Liver (tissue), 8 donors: ENCODE measurements at regions not wholly inside any gene's neighbourhood (a gene's known extent, or its start where the extent isn't known, plus 50 kb on each side); places are given as distances from the start of the nearest gene placed in this dataset.

ENCODE experiments used
- DNase-seq: peaks from one replicate; pipeline ENCODE4 v3.0.0-alpha.2; 2017; ENCODE audit warnings: low spot score
- H3K27ac ChIP-seq, 2 donors: one replicate each; pipeline ENCODE4 v1.7.0; 2013; ENCODE audit warnings: inconsistent platforms in 2 of 2, low read length in 2 of 2, control low read depth in 1 of 2, low read depth in 1 of 2, mild to moderate bottlenecking in 1 of 2
- H3K27me3 ChIP-seq, 4 donors: one replicate each; pipeline versions ENCODE4 v1.6.1 to v1.7.0; 2013; ENCODE audit warnings: low read length in 3 of 4, inconsistent platforms in 1 of 4, mild to moderate bottlenecking in 1 of 4, moderate library complexity in 1 of 4; ENCODE audit not compliant: control insufficient read depth in 4 of 4, insufficient read depth in 4 of 4
- H3K36me3 ChIP-seq, 4 donors: one replicate each; pipeline versions ENCODE4 v1.6.1 to v1.7.0; 2013; ENCODE audit warnings: low read length in 3 of 4, mild to moderate bottlenecking in 3 of 4, low read depth in 1 of 4, moderate library complexity in 1 of 4; ENCODE audit not compliant: control insufficient read depth in 4 of 4, insufficient read depth in 3 of 4
- H3K4me1 ChIP-seq, 4 donors: one replicate each; pipeline versions ENCODE4 v1.6.1 to v1.7.0; 2013; ENCODE audit warnings: low read length in 3 of 4, mild to moderate bottlenecking in 3 of 4, moderate library complexity in 1 of 4; ENCODE audit not compliant: control insufficient read depth in 4 of 4, insufficient read depth in 4 of 4
- H3K4me3 ChIP-seq, 3 donors: one replicate each; pipeline versions ENCODE4 v1.6.1 to v1.7.0; 2013; ENCODE audit warnings: low read length in 3 of 3, control low read depth in 1 of 3, low read depth in 1 of 3, mild to moderate bottlenecking in 1 of 3
- H3K9ac ChIP-seq, 2 donors: one replicate each; pipeline ENCODE4 v1.7.0; 2013; ENCODE audit warnings: low read length in 2 of 2, mild to moderate bottlenecking in 2 of 2, moderate library complexity in 2 of 2, control low read depth in 1 of 2, low read depth in 1 of 2
- H3K9me3 ChIP-seq, 4 donors: one replicate each; pipeline versions ENCODE4 v1.6.1 to v1.7.0; 2013; ENCODE audit warnings: low read length in 3 of 4; ENCODE audit not compliant: control insufficient read depth in 4 of 4
- ATF3 ChIP-seq: IDR thresholded peaks from 2 replicates; pipeline ENCODE4 v1.6.1; 2016; ENCODE audit warnings: antibody characterized with exemption
- EGR1 ChIP-seq, 2 donors: IDR thresholded peaks; 2 replicates each; pipeline ENCODE4 v1.6.1; 2016 to 2018; ENCODE audit warnings: antibody characterized with exemption in 2 of 2, low read depth in 2 of 2
- FOXA1 ChIP-seq: IDR thresholded peaks from 2 replicates; pipeline ENCODE4 v1.6.1; 2016; ENCODE audit warnings: antibody characterized with exemption
- FOXA2 ChIP-seq: IDR thresholded peaks from 2 replicates; pipeline ENCODE4 v1.6.1; 2016; ENCODE audit warnings: antibody characterized with exemption
- GABPA ChIP-seq, 2 donors: IDR thresholded peaks in 1 of 2; conservative IDR thresholded peaks in 1 of 2; 2 replicates each; pipeline ENCODE4 v1.6.1; 2016; ENCODE audit warnings: antibody characterized with exemption in 2 of 2, mild to moderate bottlenecking in 1 of 2, moderate library complexity in 1 of 2
- JUND ChIP-seq, 2 donors: IDR thresholded peaks; 2 replicates each; pipeline ENCODE4 v1.6.1; 2016; ENCODE audit warnings: antibody characterized with exemption in 2 of 2
- NR2F2 ChIP-seq: IDR thresholded peaks from 2 replicates; pipeline ENCODE4 v1.6.1; 2016; ENCODE audit warnings: antibody characterized with exemption
- RAD21 ChIP-seq, 2 donors: IDR thresholded peaks; 2 replicates each; pipeline ENCODE4 v1.6.1; 2016; ENCODE audit warnings: antibody characterized with exemption in 2 of 2, mild to moderate bottlenecking in 2 of 2
- RXRA ChIP-seq, 2 donors: IDR thresholded peaks; 2 replicates each; pipeline ENCODE4 v1.6.1; 2017 to 2018; ENCODE audit warnings: antibody characterized with exemption in 2 of 2, mild to moderate bottlenecking in 1 of 2
- TAF1 ChIP-seq: conservative IDR thresholded peaks from 2 replicates; pipeline ENCODE4 v1.6.1; 2016; ENCODE audit warnings: antibody characterized with exemption, mild to moderate bottlenecking
- YY1 ChIP-seq: IDR thresholded peaks from 2 replicates; pipeline ENCODE4 v1.6.1; 2016; ENCODE audit warnings: antibody characterized with exemption, mild to moderate bottlenecking
- WGBS: extraction: QIAGEN DNeasy Blood & Tissue Kit; methylation state at CpG from one replicate; pipeline ENCODE4 v1.1.7; 2013; 5-methylcytosine and 5-hydroxymethylcytosine counted together
- TF ChIP-seq, protein P1 (sequence below): IDR thresholded peaks from 2 replicates; pipeline ENCODE4 v1.6.1; 2016; ENCODE audit warnings: antibody characterized with exemption
- TF ChIP-seq, protein P2 (sequence below): IDR thresholded peaks from 2 replicates; pipeline ENCODE4 v1.6.1; 2016; ENCODE audit warnings: antibody characterized with exemption, mild to moderate bottlenecking
- TF ChIP-seq, protein P3 (sequence below): fragments of 150-350 bp; IDR thresholded peaks from 2 replicates; pipeline ENCODE4 v1.5.1; 2017; ENCODE audit warnings: improper control_type of control experiment, low read depth, low read length; ENCODE audit not compliant: missing input control
- donor health status: healthy.
- donor health status: healthy.
- donor health status: healthy.
- donor health status: healthy.
- donor health status: healthy.

DNA sequence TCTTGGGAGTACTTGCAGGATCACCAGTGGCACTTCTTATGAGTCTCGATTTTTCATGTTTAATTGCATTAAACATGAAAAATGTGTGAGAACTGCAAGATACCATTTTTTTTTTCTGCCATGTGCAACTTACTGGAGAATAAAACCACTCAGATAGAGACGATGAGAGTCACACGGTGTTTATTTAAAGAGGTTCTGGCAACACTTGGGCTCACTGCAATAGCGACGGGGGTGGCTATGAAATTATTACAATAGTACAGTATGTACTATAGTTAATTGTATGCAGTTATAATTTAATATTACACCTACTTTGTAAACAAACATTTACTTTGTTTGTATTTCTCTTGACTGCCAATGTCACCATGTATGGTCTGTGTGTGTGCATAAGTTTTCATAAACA, 479.8 kb downstream of the NUP35 start:
- 74% methylated on average over 5 of the region's 5 CpGs for WGBS
- Histone ChIP-seq H3K9me3 (no peaks in the 10 kb centered on the region), H3K27ac (no peak overlapping the region), H3K27me3 (no peaks in the 10 kb centered on the region), H3K4me3 (no peak overlapping the region), H3K9ac (no peak overlapping the region), H3K4me1 (no peaks in the 10 kb centered on the region), H3K36me3 (no peaks in the 10 kb centered on the region)
- DNase-seq = no peak
- no peak for TF ChIP-seq TAF1
- TF ChIP-seq ATF3 = no peak
- TF ChIP-seq FOXA1 = no peak
- no peak for TF ChIP-seq JUND (IDR thresholded peaks at IDR 0.05)
- TF ChIP-seq, protein P1, sequence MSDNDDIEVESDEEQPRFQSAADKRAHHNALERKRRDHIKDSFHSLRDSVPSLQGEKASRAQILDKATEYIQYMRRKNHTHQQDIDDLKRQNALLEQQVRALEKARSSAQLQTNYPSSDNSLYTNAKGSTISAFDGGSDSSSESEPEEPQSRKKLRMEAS = no peak
- no peak for TF ChIP-seq GABPA (IDR thresholded peaks at IDR 0.05 in 1 of 2, conservative IDR thresholded peaks at IDR 0.05 in 1 of 2)
- TF ChIP-seq FOXA2 = no peak
- TF ChIP-seq NR2F2 = no peak
- TF ChIP-seq RAD21 (IDR thresholded peaks at IDR 0.05) = no peak
- TF ChIP-seq, protein P2, sequence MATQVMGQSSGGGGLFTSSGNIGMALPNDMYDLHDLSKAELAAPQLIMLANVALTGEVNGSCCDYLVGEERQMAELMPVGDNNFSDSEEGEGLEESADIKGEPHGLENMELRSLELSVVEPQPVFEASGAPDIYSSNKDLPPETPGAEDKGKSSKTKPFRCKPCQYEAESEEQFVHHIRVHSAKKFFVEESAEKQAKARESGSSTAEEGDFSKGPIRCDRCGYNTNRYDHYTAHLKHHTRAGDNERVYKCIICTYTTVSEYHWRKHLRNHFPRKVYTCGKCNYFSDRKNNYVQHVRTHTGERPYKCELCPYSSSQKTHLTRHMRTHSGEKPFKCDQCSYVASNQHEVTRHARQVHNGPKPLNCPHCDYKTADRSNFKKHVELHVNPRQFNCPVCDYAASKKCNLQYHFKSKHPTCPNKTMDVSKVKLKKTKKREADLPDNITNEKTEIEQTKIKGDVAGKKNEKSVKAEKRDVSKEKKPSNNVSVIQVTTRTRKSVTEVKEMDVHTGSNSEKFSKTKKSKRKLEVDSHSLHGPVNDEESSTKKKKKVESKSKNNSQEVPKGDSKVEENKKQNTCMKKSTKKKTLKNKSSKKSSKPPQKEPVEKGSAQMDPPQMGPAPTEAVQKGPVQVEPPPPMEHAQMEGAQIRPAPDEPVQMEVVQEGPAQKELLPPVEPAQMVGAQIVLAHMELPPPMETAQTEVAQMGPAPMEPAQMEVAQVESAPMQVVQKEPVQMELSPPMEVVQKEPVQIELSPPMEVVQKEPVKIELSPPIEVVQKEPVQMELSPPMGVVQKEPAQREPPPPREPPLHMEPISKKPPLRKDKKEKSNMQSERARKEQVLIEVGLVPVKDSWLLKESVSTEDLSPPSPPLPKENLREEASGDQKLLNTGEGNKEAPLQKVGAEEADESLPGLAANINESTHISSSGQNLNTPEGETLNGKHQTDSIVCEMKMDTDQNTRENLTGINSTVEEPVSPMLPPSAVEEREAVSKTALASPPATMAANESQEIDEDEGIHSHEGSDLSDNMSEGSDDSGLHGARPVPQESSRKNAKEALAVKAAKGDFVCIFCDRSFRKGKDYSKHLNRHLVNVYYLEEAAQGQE = no peak
- TF ChIP-seq RXRA (IDR thresholded peaks at IDR 0.05) = no peak

GRCh38 chr2:183605440-183605839, 481.2 kb downstream of the NUP35 start:
- no peak overlapping the region for H3K27ac ChIP-seq
- H3K27me3 ChIP-seq = no peaks in the 10 kb centered on the region
- H3K4me3 ChIP-seq = no peak overlapping the region
- H3K4me1 ChIP-seq = no peaks in the 10 kb centered on the region
- H3K36me3 ChIP-seq = no peaks in the 10 kb centered on the region
- WGBS = 59% methylated on average over 3 of the region's 3 CpGs
- TF ChIP-seq, protein P3, sequence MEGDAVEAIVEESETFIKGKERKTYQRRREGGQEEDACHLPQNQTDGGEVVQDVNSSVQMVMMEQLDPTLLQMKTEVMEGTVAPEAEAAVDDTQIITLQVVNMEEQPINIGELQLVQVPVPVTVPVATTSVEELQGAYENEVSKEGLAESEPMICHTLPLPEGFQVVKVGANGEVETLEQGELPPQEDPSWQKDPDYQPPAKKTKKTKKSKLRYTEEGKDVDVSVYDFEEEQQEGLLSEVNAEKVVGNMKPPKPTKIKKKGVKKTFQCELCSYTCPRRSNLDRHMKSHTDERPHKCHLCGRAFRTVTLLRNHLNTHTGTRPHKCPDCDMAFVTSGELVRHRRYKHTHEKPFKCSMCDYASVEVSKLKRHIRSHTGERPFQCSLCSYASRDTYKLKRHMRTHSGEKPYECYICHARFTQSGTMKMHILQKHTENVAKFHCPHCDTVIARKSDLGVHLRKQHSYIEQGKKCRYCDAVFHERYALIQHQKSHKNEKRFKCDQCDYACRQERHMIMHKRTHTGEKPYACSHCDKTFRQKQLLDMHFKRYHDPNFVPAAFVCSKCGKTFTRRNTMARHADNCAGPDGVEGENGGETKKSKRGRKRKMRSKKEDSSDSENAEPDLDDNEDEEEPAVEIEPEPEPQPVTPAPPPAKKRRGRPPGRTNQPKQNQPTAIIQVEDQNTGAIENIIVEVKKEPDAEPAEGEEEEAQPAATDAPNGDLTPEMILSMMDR = no peak
- TF ChIP-seq, protein P1 = no peak
- TF ChIP-seq YY1 = no peak
- TF ChIP-seq EGR1 (IDR thresholded peaks at IDR 0.05; ENCODE audit: low read depth in 2 of 2) = no peak
- no peak for TF ChIP-seq JUND (IDR thresholded peaks at IDR 0.05)
- TF ChIP-seq, protein P2 = no peak
- no peak for TF ChIP-seq FOXA1
- TF ChIP-seq NR2F2 = no peak
- DNase-seq = no peak
- no peak overlapping the region for H3K9ac ChIP-seq
- H3K9me3 ChIP-seq = no peaks in the 10 kb centered on the region
